ENCODE measurements at regions not wholly inside any gene's neighbourhood (a gene's known extent, or its start where the extent isn't known, plus 50 kb on each side); places are given as distances from the start of the nearest gene placed in this dataset.

DNA sequence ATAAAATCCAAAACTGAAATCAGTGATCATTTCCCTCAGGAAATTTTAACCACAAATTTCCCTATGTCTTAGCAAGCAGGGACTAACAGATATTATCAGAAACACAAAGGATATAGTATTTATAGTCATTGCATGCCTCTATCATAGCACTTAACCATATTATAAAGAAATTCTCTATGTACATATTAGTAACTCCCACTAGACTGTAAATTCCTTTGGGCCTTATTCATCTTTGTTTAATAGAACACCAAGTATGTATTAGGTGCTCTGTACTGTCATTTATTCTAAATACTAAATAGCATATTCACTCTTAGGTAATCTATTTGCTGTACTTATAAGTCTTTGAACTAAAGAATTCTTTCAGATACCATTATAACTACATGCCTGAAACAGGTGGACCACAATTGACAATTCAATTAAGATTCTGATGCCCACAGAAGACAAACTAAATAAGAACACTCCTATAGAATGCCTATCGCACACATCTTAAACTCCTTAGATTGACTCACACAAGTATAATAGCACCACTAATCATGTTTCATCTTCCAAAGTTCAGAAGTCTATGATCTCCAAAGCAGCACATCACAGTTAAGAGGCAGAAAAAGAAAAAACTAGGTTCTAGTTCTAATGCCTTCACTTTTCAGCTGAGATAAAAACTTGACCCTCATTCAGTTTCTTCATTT lies 134.1 kb downstream of the FSCB start:
- Histone ChIP-seq H3K36me3 (ENCODE audit: control insufficient read depth in 2 of 2, insufficient read depth in 2 of 2, low read length in 1 of 2) (no peaks in the 10 kb centered on the region), H3K4me1 (ENCODE audit: control insufficient read depth in 2 of 2, insufficient read depth in 2 of 2, low read length in 1 of 2) (no peaks in the 10 kb centered on the region), H3K9me3 (ENCODE audit: control insufficient read depth in 2 of 2, insufficient read depth in 1 of 2, low read depth in 1 of 2, low read length in 1 of 2) (no peaks in the 10 kb centered on the region), H3K27ac (ENCODE audit: low read depth in 2 of 2, low read length in 1 of 2) (no peak overlapping the region), H3K27me3 (ENCODE audit: control insufficient read depth in 1 of 2, insufficient read depth in 2 of 2, low read length in 2 of 2) (no peaks in the 10 kb centered on the region), H3K4me3 (ENCODE audit: low read depth in 1 of 2, low read length in 2 of 2) (no peak overlapping the region)
- WGBS, 2 donors, result 86 to 88% methylated on average over 1 of the region's 1 CpG

DNA sequence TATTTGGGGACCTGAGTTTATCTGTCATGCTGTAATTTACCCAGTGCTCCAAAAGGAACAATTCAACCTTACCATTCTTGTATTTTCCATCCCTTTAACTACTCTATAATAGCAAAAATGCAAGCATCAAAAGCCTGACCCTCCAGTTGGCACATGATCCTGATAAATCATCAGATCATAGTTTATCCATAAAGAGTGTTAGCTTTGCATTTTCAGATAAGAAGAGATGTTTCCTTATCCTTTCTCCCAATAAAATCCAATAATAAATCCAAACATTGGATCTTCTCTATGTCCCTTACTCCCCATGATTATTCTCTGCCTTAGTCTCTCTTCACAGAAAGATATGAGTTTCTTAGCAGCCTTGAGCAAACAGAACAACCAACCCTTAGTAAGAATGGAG lies 134.9 kb downstream of the FSCB start:
- Histone ChIP-seq H3K4me3 (ENCODE audit: low read depth in 1 of 2, low read length in 2 of 2) (no peak overlapping the region), H3K27ac (ENCODE audit: low read depth in 2 of 2, low read length in 1 of 2) (no peak overlapping the region), H3K4me1 (ENCODE audit: control insufficient read depth in 2 of 2, insufficient read depth in 2 of 2, low read length in 1 of 2) (no peaks in the 10 kb centered on the region), H3K36me3 (ENCODE audit: control insufficient read depth in 2 of 2, insufficient read depth in 2 of 2, low read length in 1 of 2) (no peaks in the 10 kb centered on the region), H3K9me3 (ENCODE audit: control insufficient read depth in 2 of 2, insufficient read depth in 1 of 2, low read depth in 1 of 2, low read length in 1 of 2) (no peaks in the 10 kb centered on the region), H3K27me3 (ENCODE audit: control insufficient read depth in 1 of 2, insufficient read depth in 2 of 2, low read length in 2 of 2) (no peaks in the 10 kb centered on the region)

GRCh38 chr14:44370727-44371126 lies 136.4 kb downstream of the FSCB start:
- 33 to 47% methylated on average over 1 of the region's 1 CpG for WGBS, 2 donors
- H3K4me1 ChIP-seq (ENCODE audit: control insufficient read depth in 2 of 2, insufficient read depth in 2 of 2, low read length in 1 of 2), result no peaks in the 10 kb centered on the region
- H3K27me3 ChIP-seq (ENCODE audit: control insufficient read depth in 1 of 2, insufficient read depth in 2 of 2, low read length in 2 of 2), result no peaks in the 10 kb centered on the region
- H3K9me3 ChIP-seq (ENCODE audit: control insufficient read depth in 2 of 2, insufficient read depth in 1 of 2, low read depth in 1 of 2, low read length in 1 of 2), result no peaks in the 10 kb centered on the region
- no peaks in the 10 kb centered on the region for H3K36me3 ChIP-seq (ENCODE audit: control insufficient read depth in 2 of 2, insufficient read depth in 2 of 2, low read length in 1 of 2)
- no peak overlapping the region for H3K4me3 ChIP-seq (ENCODE audit: low read depth in 1 of 2, low read length in 2 of 2)
- no peak overlapping the region for H3K27ac ChIP-seq (ENCODE audit: low read depth in 2 of 2, low read length in 1 of 2)

GRCh38 chr14:44369401-44370123 lies 137.5 kb downstream of the FSCB start:
- Histone ChIP-seq H3K27ac (ENCODE audit: low read depth in 2 of 2, low read length in 1 of 2) (no peak overlapping the region), H3K9me3 (ENCODE audit: control insufficient read depth in 2 of 2, insufficient read depth in 1 of 2, low read depth in 1 of 2, low read length in 1 of 2) (no peaks in the 10 kb centered on the region), H3K4me3 (ENCODE audit: low read depth in 1 of 2, low read length in 2 of 2) (no peak overlapping the region), H3K27me3 (ENCODE audit: control insufficient read depth in 1 of 2, insufficient read depth in 2 of 2, low read length in 2 of 2) (no peaks in the 10 kb centered on the region), H3K4me1 (ENCODE audit: control insufficient read depth in 2 of 2, insufficient read depth in 2 of 2, low read length in 1 of 2) (no peaks in the 10 kb centered on the region), H3K36me3 (ENCODE audit: control insufficient read depth in 2 of 2, insufficient read depth in 2 of 2, low read length in 1 of 2) (no peaks in the 10 kb centered on the region)

GRCh38 chr14:44361083-44361482 lies 146.0 kb downstream of the FSCB start:
- H3K9me3 ChIP-seq (ENCODE audit: control insufficient read depth in 2 of 2, insufficient read depth in 1 of 2, low read depth in 1 of 2, low read length in 1 of 2), result no peaks in the 10 kb centered on the region
- H3K27ac ChIP-seq (ENCODE audit: low read depth in 2 of 2, low read length in 1 of 2), result no peak overlapping the region
- H3K27me3 ChIP-seq (ENCODE audit: control insufficient read depth in 1 of 2, insufficient read depth in 2 of 2, low read length in 2 of 2), result no peaks in the 10 kb centered on the region
- H3K36me3 ChIP-seq (ENCODE audit: control insufficient read depth in 2 of 2, insufficient read depth in 2 of 2, low read length in 1 of 2), result no peaks in the 10 kb centered on the region
- 73 to 74% methylated on average over 2 of the region's 2 CpGs for WGBS, 2 donors
- H3K4me3 ChIP-seq (ENCODE audit: low read depth in 1 of 2, low read length in 2 of 2), result no peak overlapping the region
- H3K4me1 ChIP-seq (ENCODE audit: control insufficient read depth in 2 of 2, insufficient read depth in 2 of 2, low read length in 1 of 2), result no peaks in the 10 kb centered on the region

- no peaks in the 10 kb centered on the region for H3K27me3 ChIP-seq (ENCODE audit: control insufficient read depth in 1 of 2, insufficient read depth in 2 of 2, low read length in 2 of 2)
- no peak overlapping the region for H3K27ac ChIP-seq (ENCODE audit: low read depth in 2 of 2, low read length in 1 of 2)
- H3K4me3 ChIP-seq (ENCODE audit: low read depth in 1 of 2, low read length in 2 of 2), result no peak overlapping the region
- H3K36me3 ChIP-seq (ENCODE audit: control insufficient read depth in 2 of 2, insufficient read depth in 2 of 2, low read length in 1 of 2), result no peaks in the 10 kb centered on the region
- 90 to 91% methylated on average over 3 of the region's 3 CpGs for WGBS, 2 donors
- H3K4me1 ChIP-seq (ENCODE audit: control insufficient read depth in 2 of 2, insufficient read depth in 2 of 2, low read length in 1 of 2), result no peaks in the 10 kb centered on the region
- H3K9me3 ChIP-seq (ENCODE audit: control insufficient read depth in 2 of 2, insufficient read depth in 1 of 2, low read depth in 1 of 2, low read length in 1 of 2), result no peaks in the 10 kb centered on the region
These were observed 153.3 kb downstream of the FSCB start for GRCh38 chr14:44353805-44354204.

- Histone ChIP-seq H3K36me3 (ENCODE audit: control insufficient read depth in 2 of 2, insufficient read depth in 2 of 2, low read length in 1 of 2) (no peaks in the 10 kb centered on the region), H3K27me3 (ENCODE audit: control insufficient read depth in 1 of 2, insufficient read depth in 2 of 2, low read length in 2 of 2) (no peaks in the 10 kb centered on the region)
- 54 to 77% methylated on average over 1 of the region's 1 CpG for WGBS, 2 donors
These were observed 154.9 kb downstream of the FSCB start for GRCh38 chr14:44352201-44352600.

GRCh38 chr14:44347316-44347715 lies 159.8 kb downstream of the FSCB start:
- Histone ChIP-seq H3K4me1 (ENCODE audit: control insufficient read depth in 2 of 2, insufficient read depth in 2 of 2, low read length in 1 of 2) (no peaks in the 10 kb centered on the region), H3K27me3 (ENCODE audit: control insufficient read depth in 1 of 2, insufficient read depth in 2 of 2, low read length in 2 of 2) (no peaks in the 10 kb centered on the region), H3K27ac (ENCODE audit: low read depth in 2 of 2, low read length in 1 of 2) (no peak overlapping the region), H3K9me3 (ENCODE audit: control insufficient read depth in 2 of 2, insufficient read depth in 1 of 2, low read depth in 1 of 2, low read length in 1 of 2) (peaks cover 4 to 8% of the 10 kb centered on the region in 2 donors), H3K4me3 (ENCODE audit: low read depth in 1 of 2, low read length in 2 of 2) (no peak overlapping the region), H3K36me3 (ENCODE audit: control insufficient read depth in 2 of 2, insufficient read depth in 2 of 2, low read length in 1 of 2) (no peaks in the 10 kb centered on the region)
- WGBS, 2 donors, result 19 to 32% methylated on average over 1 of the region's 1 CpG

More at GRCh38 chr14:44352201-44352600, 154.9 kb downstream of the FSCB start:
- no peak overlapping the region for H3K27ac ChIP-seq (ENCODE audit: low read depth in 2 of 2, low read length in 1 of 2)
- peaks cover 4 to 6% of the 10 kb centered on the region in 2 donors for H3K9me3 ChIP-seq (ENCODE audit: control insufficient read depth in 2 of 2, insufficient read depth in 1 of 2, low read depth in 1 of 2, low read length in 1 of 2)
- H3K4me3 ChIP-seq (ENCODE audit: low read depth in 1 of 2, low read length in 2 of 2), result no peak overlapping the region
- H3K4me1 ChIP-seq (ENCODE audit: control insufficient read depth in 2 of 2, insufficient read depth in 2 of 2, low read length in 1 of 2), result no peaks in the 10 kb centered on the region

DNA sequence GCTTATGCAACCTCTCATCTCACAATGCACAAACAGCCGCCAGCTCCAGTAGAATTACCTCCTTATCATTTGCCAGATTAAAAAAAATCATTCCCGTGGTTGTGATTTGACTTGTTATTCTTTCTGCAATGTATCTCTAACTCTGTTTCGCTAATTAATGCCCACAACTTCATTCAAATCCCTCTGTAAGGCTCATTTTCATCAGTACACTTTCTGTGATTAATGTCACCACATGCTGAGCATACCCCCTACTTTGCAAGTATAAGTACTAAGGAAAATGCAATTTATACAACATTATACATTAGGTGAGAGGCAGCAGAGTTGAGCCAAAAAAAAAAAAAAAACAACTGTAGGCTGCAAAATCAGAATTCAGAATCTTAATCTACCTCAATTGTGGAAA lies 166.0 kb downstream of the FSCB start:
- H3K4me3 ChIP-seq (ENCODE audit: low read depth in 1 of 2, low read length in 2 of 2), result no peak overlapping the region
- no peaks in the 10 kb centered on the region for H3K27me3 ChIP-seq (ENCODE audit: control insufficient read depth in 1 of 2, insufficient read depth in 2 of 2, low read length in 2 of 2)
- 63 to 68% methylated on average over 3 of the region's 3 CpGs for WGBS, 2 donors
- H3K36me3 ChIP-seq (ENCODE audit: control insufficient read depth in 2 of 2, insufficient read depth in 2 of 2, low read length in 1 of 2), result no peaks in the 10 kb centered on the region
- H3K4me1 ChIP-seq (ENCODE audit: control insufficient read depth in 2 of 2, insufficient read depth in 2 of 2, low read length in 1 of 2), result no peaks in the 10 kb centered on the region
- H3K27ac ChIP-seq (ENCODE audit: low read depth in 2 of 2, low read length in 1 of 2), result no peak overlapping the region
- H3K9me3 ChIP-seq (ENCODE audit: control insufficient read depth in 2 of 2, insufficient read depth in 1 of 2, low read depth in 1 of 2, low read length in 1 of 2), result no peaks in the 10 kb centered on the region

- 74 to 82% methylated on average over 1 of the region's 1 CpG for WGBS, 2 donors
- H3K4me3 ChIP-seq (ENCODE audit: low read depth in 1 of 2, low read length in 2 of 2), result no peak overlapping the region
- H3K27ac ChIP-seq (ENCODE audit: low read depth in 2 of 2, low read length in 1 of 2), result no peak overlapping the region
- H3K4me1 ChIP-seq (ENCODE audit: control insufficient read depth in 2 of 2, insufficient read depth in 2 of 2, low read length in 1 of 2), result no peaks in the 10 kb centered on the region
- no peaks in the 10 kb centered on the region for H3K9me3 ChIP-seq (ENCODE audit: control insufficient read depth in 2 of 2, insufficient read depth in 1 of 2, low read depth in 1 of 2, low read length in 1 of 2)
- H3K36me3 ChIP-seq (ENCODE audit: control insufficient read depth in 2 of 2, insufficient read depth in 2 of 2, low read length in 1 of 2), result no peaks in the 10 kb centered on the region
- H3K27me3 ChIP-seq (ENCODE audit: control insufficient read depth in 1 of 2, insufficient read depth in 2 of 2, low read length in 2 of 2), result no peaks in the 10 kb centered on the region
These were observed 167.2 kb downstream of the FSCB start for GRCh38 chr14:44339862-44340261.

Measured in esophagus (tissue), 2 donors.